ENCODE measurements at regions not wholly inside any gene's neighbourhood (a gene's known extent, or its start where the extent isn't known, plus 50 kb on each side); places are given as distances from the start of the nearest gene placed in this dataset.

GRCh38 chr1:4075436-4076225 lies 175.6 kb upstream of the C1orf174 start:
- TF ChIP-seq POLR2AphosphoS5 (IDR thresholded peaks at IDR 0.05; ENCODE audit: borderline replicate concordance, low read depth, low read length) (no peak), EZH2 (IDR thresholded peaks at IDR 0.05) (no peak)
